SK-N-SH treated with all-trans-retinoic acid at 6 μM for 48 hours (cell line): ENCODE measurements at regions not wholly inside any gene's neighbourhood (a gene's known extent, or its start where the extent isn't known, plus 50 kb on each side); places are given as distances from the start of the nearest gene placed in this dataset.
A peak's percentile ranks its signal among the peaks of the same experiment; 100 is the strongest.

Experiments
- ATAC-seq: fragments of 200-7000 bp; cut with Tn5 transposase; 3 replicates; pipeline ENCODE4 v1.9.1; 2020; ENCODE audit warnings: mild to moderate bottlenecking, moderate library complexity
- ARNTL ChIP-seq: fragments of 450-650 bp; formaldehyde crosslinking; IDR thresholded peaks from 2 replicates; pipeline ENCODE4 v1.5.0; 2020; ENCODE audit warnings: low read depth, mild to moderate bottlenecking, moderate library complexity, borderline replicate concordance
- BACH2 ChIP-seq: fragments of 250-450 bp; sonication (Bioruptor Pico); IDR thresholded peaks from 2 replicates; pipeline ENCODE4 v1.9.0; 2021; ENCODE audit warnings: mild to moderate bottlenecking, borderline replicate concordance
- ESRRG ChIP-seq: fragments of 250-450 bp; sonication (Bioruptor Pico); IDR thresholded peaks from 2 replicates; pipeline ENCODE4 v1.6.1; 2021; ENCODE audit warnings: mild to moderate bottlenecking
- ISL1 ChIP-seq: fragments of 250-450 bp; sonication (Bioruptor Pico); IDR thresholded peaks from 2 replicates; pipeline ENCODE4 v2.1.2; 2022; ENCODE audit warnings: mild to moderate bottlenecking, moderate library complexity
- OSR1 ChIP-seq: fragments of 250-450 bp; sonication (Bioruptor Pico); IDR thresholded peaks from 2 replicates; pipeline ENCODE4 v1.8.0; 2022; ENCODE audit warnings: moderate library complexity, mild to moderate bottlenecking, inconsistent platforms
- PATZ1 ChIP-seq: fragments of 250-450 bp; sonication (Bioruptor Pico); IDR thresholded peaks from 2 replicates; pipeline ENCODE4 v1.8.0; 2020; ENCODE audit warnings: mild to moderate bottlenecking, moderate library complexity, borderline replicate concordance
- POU6F1 ChIP-seq: fragments of 250-450 bp; sonication (Bioruptor Pico); IDR thresholded peaks from 2 replicates; pipeline ENCODE4 v1.8.0; 2021; ENCODE audit warnings: low read depth, mild to moderate bottlenecking, moderate library complexity, borderline replicate concordance
- PPARA ChIP-seq: fragments of 250-450 bp; sonication (Bioruptor Pico); IDR thresholded peaks from 2 replicates; pipeline ENCODE4 v1.5.0; 2020; ENCODE audit warnings: mild to moderate bottlenecking, borderline replicate concordance
- SNAI2 ChIP-seq: fragments of 250-450 bp; sonication (Bioruptor Pico); IDR thresholded peaks from 2 replicates; pipeline ENCODE4 v1.5.0; 2020; ENCODE audit warnings: mild to moderate bottlenecking, moderate library complexity
- TCF4 ChIP-seq: fragments of 250-450 bp; sonication (Bioruptor Pico); IDR thresholded peaks from 2 replicates; pipeline ENCODE4 v1.8.0; 2021; ENCODE audit warnings: mild to moderate bottlenecking, moderate library complexity, borderline replicate concordance
- TOX ChIP-seq: fragments of 250-450 bp; sonication (Bioruptor Pico); IDR thresholded peaks from 2 replicates; pipeline ENCODE4 v1.8.0; 2021; ENCODE audit warnings: mild to moderate bottlenecking, moderate library complexity, borderline replicate concordance
- ZC3H10 ChIP-seq: fragments of 250-450 bp; sonication (Bioruptor Pico); IDR thresholded peaks from 2 replicates; pipeline ENCODE4 v1.5.1; 2021; ENCODE audit warnings: mild to moderate bottlenecking, moderate library complexity
- ZFP3 ChIP-seq: fragments of 250-450 bp; sonication (Bioruptor Pico); IDR thresholded peaks from 2 replicates; pipeline ENCODE4 v1.5.0; 2020; ENCODE audit warnings: mild to moderate bottlenecking, moderate library complexity
- ZFP30 ChIP-seq: fragments of 450-650 bp; formaldehyde crosslinking; IDR thresholded peaks from 2 replicates; pipeline ENCODE4 v1.5.0; 2022; ENCODE audit warnings: mild to moderate bottlenecking, moderate library complexity
- ZNF565 ChIP-seq: fragments of 450-650 bp; formaldehyde crosslinking; conservative IDR thresholded peaks from 2 replicates; pipeline ENCODE4 v1.5.0; 2020; ENCODE audit warnings: low read depth, mild to moderate bottlenecking, moderate library complexity
- ZNF70 ChIP-seq: fragments of 450-650 bp; formaldehyde crosslinking; IDR thresholded peaks from 2 replicates; pipeline ENCODE4 v1.5.0; 2020; ENCODE audit warnings: mild to moderate bottlenecking, moderate library complexity
- ZNF8 ChIP-seq: fragments of 450-650 bp; formaldehyde crosslinking; IDR thresholded peaks from 2 replicates; pipeline ENCODE4 v1.5.0; 2020; ENCODE audit warnings: mild to moderate bottlenecking, moderate library complexity
- TF ChIP-seq, protein P1 (sequence below): fragments of 250-450 bp; sonication (Bioruptor Pico); IDR thresholded peaks from 2 replicates; pipeline ENCODE4 v1.5.1; 2020; ENCODE audit warnings: low read depth, mild to moderate bottlenecking, moderate library complexity
- TF ChIP-seq, protein P2 (sequence below): fragments of 250-450 bp; sonication (Bioruptor Pico); IDR thresholded peaks from 2 replicates; pipeline ENCODE4 v1.5.0; 2020; ENCODE audit warnings: mild to moderate bottlenecking, moderate library complexity

GRCh38 chr1:82287556-82287955, 486.8 kb downstream of the ADGRL2 start (continued):
- TF ChIP-seq ZFP3 (CRISPR knock-in tag): no peak
- TF ChIP-seq, protein P1, sequence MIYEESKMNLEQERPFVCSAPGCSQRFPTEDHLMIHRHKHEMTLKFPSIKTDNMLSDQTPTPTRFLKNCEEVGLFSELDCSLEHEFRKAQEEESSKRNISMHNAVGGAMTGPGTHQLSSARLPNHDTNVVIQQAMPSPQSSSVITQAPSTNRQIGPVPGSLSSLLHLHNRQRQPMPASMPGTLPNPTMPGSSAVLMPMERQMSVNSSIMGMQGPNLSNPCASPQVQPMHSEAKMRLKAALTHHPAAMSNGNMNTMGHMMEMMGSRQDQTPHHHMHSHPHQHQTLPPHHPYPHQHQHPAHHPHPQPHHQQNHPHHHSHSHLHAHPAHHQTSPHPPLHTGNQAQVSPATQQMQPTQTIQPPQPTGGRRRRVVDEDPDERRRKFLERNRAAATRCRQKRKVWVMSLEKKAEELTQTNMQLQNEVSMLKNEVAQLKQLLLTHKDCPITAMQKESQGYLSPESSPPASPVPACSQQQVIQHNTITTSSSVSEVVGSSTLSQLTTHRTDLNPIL (CRISPR knock-in tag): no peak
- TF ChIP-seq TOX (CRISPR knock-in tag): no peak
- TF ChIP-seq, all 23 proteins: peak for 0

DNA sequence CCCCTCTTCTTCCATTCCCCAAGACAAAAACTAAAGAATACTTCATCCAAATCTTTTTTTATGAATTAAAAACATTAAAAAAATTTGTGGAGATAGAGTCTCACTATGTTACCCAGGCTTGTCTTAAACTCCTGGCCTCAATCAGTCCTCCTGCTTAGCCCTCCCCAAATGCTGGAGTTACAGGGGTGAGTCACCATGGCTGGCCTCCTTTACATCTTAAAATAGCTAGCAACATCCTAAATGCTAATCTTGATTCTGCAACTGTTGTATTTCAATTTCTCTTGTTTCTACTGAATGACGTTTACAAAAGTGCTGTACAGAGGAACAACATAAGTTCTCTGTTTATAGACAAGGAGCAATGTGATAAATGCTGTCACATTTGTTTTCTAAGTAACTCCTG, 483.5 kb downstream of the ADGRL2 start:
- peak; percentile 56 for ATAC-seq
- TF ChIP-seq, protein P2, sequence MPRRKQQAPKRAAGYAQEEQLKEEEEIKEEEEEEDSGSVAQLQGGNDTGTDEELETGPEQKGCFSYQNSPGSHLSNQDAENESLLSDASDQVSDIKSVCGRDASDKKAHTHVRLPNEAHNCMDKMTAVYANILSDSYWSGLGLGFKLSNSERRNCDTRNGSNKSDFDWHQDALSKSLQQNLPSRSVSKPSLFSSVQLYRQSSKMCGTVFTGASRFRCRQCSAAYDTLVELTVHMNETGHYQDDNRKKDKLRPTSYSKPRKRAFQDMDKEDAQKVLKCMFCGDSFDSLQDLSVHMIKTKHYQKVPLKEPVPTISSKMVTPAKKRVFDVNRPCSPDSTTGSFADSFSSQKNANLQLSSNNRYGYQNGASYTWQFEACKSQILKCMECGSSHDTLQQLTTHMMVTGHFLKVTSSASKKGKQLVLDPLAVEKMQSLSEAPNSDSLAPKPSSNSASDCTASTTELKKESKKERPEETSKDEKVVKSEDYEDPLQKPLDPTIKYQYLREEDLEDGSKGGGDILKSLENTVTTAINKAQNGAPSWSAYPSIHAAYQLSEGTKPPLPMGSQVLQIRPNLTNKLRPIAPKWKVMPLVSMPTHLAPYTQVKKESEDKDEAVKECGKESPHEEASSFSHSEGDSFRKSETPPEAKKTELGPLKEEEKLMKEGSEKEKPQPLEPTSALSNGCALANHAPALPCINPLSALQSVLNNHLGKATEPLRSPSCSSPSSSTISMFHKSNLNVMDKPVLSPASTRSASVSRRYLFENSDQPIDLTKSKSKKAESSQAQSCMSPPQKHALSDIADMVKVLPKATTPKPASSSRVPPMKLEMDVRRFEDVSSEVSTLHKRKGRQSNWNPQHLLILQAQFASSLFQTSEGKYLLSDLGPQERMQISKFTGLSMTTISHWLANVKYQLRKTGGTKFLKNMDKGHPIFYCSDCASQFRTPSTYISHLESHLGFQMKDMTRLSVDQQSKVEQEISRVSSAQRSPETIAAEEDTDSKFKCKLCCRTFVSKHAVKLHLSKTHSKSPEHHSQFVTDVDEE: no peak
- TF ChIP-seq ESRRG (no peak), OSR1 (no peak), SNAI2 (CRISPR knock-in tag) (no peak), TCF4 (CRISPR knock-in tag) (no peak)

- no peak for ATAC-seq
- no peak for TF ChIP-seq SNAI2 (CRISPR knock-in tag)
- no peak for TF ChIP-seq TOX (CRISPR knock-in tag)
- TF ChIP-seq BACH2 (CRISPR knock-in tag): no peak
- TF ChIP-seq POU6F1 (CRISPR knock-in tag): no peak
- TF ChIP-seq ZNF8: no peak
- no peak for TF ChIP-seq ISL1 (CRISPR knock-in tag)
- TF ChIP-seq, protein P2: no peak
- TF ChIP-seq PPARA (CRISPR knock-in tag): no peak
- no peak for TF ChIP-seq ZFP3 (CRISPR knock-in tag)
- TF ChIP-seq ZNF70 (CRISPR knock-in tag): no peak
- TF ChIP-seq ZC3H10 (CRISPR knock-in tag): no peak
- TF ChIP-seq ZNF565 (CRISPR knock-in tag): no peak
- no peak for TF ChIP-seq PATZ1 (CRISPR knock-in tag)
- no peak for TF ChIP-seq ARNTL (CRISPR knock-in tag)
- no peak for TF ChIP-seq TCF4 (CRISPR knock-in tag)
- TF ChIP-seq ZFP30 (CRISPR knock-in tag): no peak
Observed at GRCh38 chr1:82279241-82279640, 478.5 kb downstream of the ADGRL2 start.
